Bronchial epithelial cell (primary cell): ENCODE measurements at regions not wholly inside any gene's neighbourhood (a gene's known extent, or its start where the extent isn't known, plus 50 kb on each side); places are given as distances from the start of the nearest gene placed in this dataset.

Experiments
- DNase-seq: peaks from one replicate; pipeline ENCODE4 v3.0.0-alpha.2; 2010; ENCODE audit warnings: low read depth
- FAIRE-seq: peaks from 2 replicates; lab custom pipeline; 2011; peaks lifted over from hg19 to GRCh38; lab: Jason Lieb, UNC
- H3K27me3 ChIP-seq: 2 replicates; pipeline ENCODE4 v1.5.1; 2011; ENCODE audit warnings: low read length; ENCODE audit not compliant: control insufficient read depth, insufficient read depth
- H3K36me3 ChIP-seq: 2 replicates; pipeline ENCODE4 v1.5.1; 2011; ENCODE audit warnings: low read length; ENCODE audit not compliant: control insufficient read depth, insufficient read depth
- H3K4me3 ChIP-seq: 2 replicates; pipeline ENCODE4 v1.5.1; 2011; ENCODE audit warnings: mild to moderate bottlenecking, low read depth, low read length, control low read depth
- CTCF ChIP-seq: IDR thresholded peaks from 2 replicates; pipeline ENCODE4 v1.5.1; 2011; ENCODE audit warnings: mild to moderate bottlenecking, moderate library complexity, low read length, control low read depth, inconsistent platforms; ENCODE audit not compliant: insufficient read depth, severe bottlenecking

- no peak for TF ChIP-seq CTCF
- Histone ChIP-seq H3K36me3 (no peaks in the 10 kb centered on the region), H3K4me3 (no peak overlapping the region), H3K27me3 (no peaks in the 10 kb centered on the region)
- DNase-seq = peak; percentile 91
- FAIRE-seq = no peak
These were observed 1027.3 kb downstream of the TUSC7 start for GRCh38 chr3:117736846-117737245.

DNA sequence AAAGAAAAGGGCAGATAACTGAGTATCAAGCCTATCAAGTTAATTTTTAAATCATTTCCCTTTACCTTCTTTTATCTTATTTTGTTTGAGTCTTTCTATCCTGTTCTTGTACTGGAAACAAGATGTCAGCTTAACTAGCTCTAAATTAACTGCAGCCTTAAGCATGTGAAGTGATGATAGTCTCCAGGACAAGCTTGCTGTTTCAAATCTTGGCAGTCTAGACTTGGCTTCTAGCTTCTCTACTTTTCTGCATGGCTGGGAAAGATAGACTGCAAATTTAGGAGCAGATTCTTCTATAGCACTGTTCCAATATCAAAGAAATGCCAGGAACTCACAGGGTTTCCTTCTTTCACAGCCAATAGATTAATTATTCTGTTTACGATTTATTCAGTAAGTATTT is 1034.4 kb downstream of the TUSC7 start:
- no peak for TF ChIP-seq CTCF
- FAIRE-seq = no peak
- H3K27me3 ChIP-seq = no peaks in the 10 kb centered on the region
- no peaks in the 10 kb centered on the region for H3K36me3 ChIP-seq
- no peak overlapping the region for H3K4me3 ChIP-seq
- DNase-seq = no peak

DNA sequence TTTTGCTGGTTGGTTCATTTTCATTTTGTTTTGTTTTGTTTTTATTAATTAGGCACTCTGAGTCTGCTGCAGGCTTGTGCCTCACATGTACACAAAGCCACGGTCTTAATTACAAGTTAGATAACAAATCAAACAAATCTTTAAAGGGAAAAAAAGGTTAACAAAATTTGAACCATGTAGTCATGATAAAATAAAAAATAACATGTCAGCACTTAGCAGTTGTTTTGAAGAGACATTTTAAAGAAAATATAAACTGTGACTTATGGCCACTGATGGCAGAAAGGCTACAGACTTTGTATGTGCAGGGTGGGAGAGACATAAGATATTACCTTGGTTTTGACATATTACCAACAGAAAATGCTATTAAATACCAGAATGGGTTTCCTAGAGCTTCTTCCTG is 1035.4 kb downstream of the TUSC7 start:
- Histone ChIP-seq H3K4me3 (no peak overlapping the region), H3K27me3 (no peaks in the 10 kb centered on the region), H3K36me3 (no peaks in the 10 kb centered on the region)
- TF ChIP-seq CTCF = no peak
- no peak for DNase-seq
- FAIRE-seq = no peak

DNA sequence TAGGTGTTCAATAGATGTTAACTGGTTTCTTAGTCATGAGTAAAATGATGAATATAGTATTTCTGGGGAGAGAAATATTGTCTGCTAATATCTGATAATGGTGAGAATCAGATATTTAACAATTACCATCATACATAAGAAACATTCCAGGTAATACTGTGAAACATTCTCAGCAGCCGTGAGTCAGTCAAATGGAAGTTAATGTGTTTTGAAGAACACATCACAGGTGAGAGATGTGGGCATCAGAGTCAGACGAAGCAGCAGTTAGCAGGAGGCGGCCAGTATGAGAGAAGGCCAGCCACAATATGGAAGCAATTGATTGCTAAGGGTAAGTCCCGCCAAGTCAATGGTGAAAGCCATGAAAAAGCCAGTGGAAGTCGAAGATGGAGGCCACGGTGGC is 1035.9 kb downstream of the TUSC7 start:
- no peak for TF ChIP-seq CTCF
- H3K4me3 ChIP-seq = no peak overlapping the region
- H3K27me3 ChIP-seq = no peaks in the 10 kb centered on the region
- DNase-seq (no peak), FAIRE-seq (no peak)
- H3K36me3 ChIP-seq = no peaks in the 10 kb centered on the region

- TF ChIP-seq CTCF = no peak
These were observed 1036.5 kb downstream of the TUSC7 start for GRCh38 chr3:117746066-117746465.

GRCh38 chr3:117748131-117748530 is 1038.6 kb downstream of the TUSC7 start:
- Histone ChIP-seq H3K4me3 (no peak overlapping the region), H3K27me3 (no peaks in the 10 kb centered on the region), H3K36me3 (no peaks in the 10 kb centered on the region)
- TF ChIP-seq CTCF = no peak
- DNase-seq (no peak), FAIRE-seq (no peak)

More at GRCh38 chr3:117746066-117746465, 1036.5 kb downstream of the TUSC7 start:
- Histone ChIP-seq H3K4me3 (no peak overlapping the region), H3K27me3 (no peaks in the 10 kb centered on the region), H3K36me3 (no peaks in the 10 kb centered on the region)
- DNase-seq (no peak), FAIRE-seq (no peak)
